GM19452 (cell line): ENCODE measurements at regions not wholly inside any gene's neighbourhood (a gene's known extent, or its start where the extent isn't known, plus 50 kb on each side); places are given as distances from the start of the nearest gene placed in this dataset.
"Not testable (repeated sequence)": the region's sequence is repeated elsewhere in the genome, so short reads cannot be mapped to it uniquely, and the experiment has no call there.

ENCODE experiments used
- ATAC-seq: cut with Tn5 transposase; IDR thresholded peaks from one replicate; pipeline ENCODE4 v1.9.1; 2021; ENCODE audit not compliant: unreplicated experiment

DNA sequence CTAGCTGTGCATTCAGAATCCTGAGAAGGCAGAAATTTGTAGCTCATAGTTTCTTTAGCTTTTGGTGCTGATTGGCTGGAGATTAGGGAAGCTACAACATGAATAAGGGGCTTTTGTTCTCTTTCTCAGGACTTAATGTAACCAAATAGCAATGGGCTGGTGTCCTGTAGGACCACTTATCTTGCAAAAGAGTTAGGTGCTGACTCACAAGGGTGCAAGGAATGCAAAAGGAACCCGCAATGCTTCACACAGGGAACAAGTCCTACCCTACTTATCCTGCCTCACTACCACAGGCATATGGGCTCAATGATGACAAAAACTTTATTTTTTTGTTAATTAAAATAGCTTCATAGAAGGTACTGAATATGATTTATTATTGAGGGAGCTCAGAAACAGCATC lies 541.5 kb downstream of the AMY1C start:
- no peak for ATAC-seq

DNA sequence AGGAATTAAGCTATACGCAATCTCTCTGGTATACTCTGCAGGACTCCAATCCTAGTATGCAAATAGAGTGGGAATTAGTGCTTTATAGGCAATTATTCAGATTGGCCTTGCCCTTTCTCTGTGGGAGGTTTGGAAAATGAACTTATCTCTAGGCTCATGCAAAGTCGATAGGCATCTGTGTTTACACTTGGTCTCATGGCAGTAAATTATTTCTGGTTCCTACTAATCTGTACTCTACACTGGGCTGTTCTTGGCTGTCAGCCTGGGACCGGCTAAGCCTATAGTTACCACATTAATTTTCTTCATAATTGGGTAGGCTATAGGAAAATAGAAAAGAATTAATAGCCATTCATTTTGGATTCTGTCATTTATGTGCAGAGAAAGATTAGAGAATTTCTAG lies 544.6 kb downstream of the AMY1C start:
- ATAC-seq, result no peak

- ATAC-seq, result no peak
Measured at GRCh38 chr1:104295511-104295910, 545.8 kb downstream of the AMY1C start.

DNA sequence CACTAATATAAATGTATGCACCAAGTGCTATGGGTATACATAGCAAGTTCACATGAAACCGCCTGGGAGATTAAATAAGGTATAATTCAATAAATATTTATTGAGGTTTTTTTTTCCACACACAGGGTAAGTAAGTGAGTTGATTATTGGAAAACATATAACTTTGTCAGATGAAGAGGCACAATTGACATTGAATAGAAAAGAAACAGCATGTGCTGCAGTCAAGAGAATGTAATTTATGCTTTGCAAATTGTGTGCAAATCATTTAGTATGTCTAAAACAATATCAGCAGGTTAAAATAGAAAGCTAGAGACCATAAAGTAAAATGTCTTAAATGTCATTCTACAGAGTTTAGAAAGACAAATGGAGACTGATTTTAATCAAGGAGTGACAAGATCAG lies 560.0 kb downstream of the AMY1C start:
- ATAC-seq, result no peak

- ATAC-seq, result no peak
Measured at GRCh38 chr1:104315823-104316222, 566.1 kb downstream of the AMY1C start.

DNA sequence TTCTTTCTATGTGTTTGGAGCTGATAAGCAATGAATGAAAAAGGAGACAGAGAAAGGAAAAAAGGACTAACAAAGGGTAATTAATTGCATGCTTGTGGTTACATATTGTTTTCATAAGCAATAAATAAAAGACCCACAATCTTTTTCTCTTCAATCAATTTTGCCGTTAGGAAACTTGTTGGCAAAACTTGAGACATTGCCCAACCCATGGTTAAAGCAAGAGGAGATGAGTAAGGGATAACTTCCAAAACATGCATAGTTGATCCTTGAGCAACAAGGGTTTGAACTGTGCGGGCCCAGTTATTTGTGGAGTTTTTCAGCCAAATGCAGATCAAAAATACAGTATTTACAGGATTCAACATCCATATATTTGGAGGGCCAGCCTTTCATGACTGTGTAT lies 572.4 kb downstream of the AMY1C start:
- no peak for ATAC-seq

- no peak for ATAC-seq
Measured at GRCh38 chr1:104329278-104329677, 579.6 kb downstream of the AMY1C start.

DNA sequence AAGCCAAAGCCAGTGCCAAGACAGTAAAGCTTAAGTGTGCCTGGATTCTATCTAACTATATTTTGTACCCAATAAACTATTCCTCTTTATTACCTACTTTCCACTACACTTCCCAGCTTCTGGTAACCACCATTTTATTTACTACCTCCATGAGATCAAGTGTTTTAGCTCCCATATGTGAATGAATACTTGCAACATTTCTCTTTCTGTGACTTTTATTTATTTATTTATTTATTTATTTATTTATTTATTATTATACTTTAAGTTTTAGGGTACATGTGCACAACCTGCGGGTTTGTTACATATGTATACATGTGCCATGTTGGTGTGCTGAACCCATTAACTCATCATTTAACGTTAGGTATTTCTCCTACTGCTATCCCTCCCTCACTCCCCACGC lies 582.1 kb downstream of the AMY1C start:
- ATAC-seq, result no peak

GRCh38 chr1:104337927-104338326 lies 588.2 kb downstream of the AMY1C start:
- not testable (repeated sequence) for ATAC-seq

DNA sequence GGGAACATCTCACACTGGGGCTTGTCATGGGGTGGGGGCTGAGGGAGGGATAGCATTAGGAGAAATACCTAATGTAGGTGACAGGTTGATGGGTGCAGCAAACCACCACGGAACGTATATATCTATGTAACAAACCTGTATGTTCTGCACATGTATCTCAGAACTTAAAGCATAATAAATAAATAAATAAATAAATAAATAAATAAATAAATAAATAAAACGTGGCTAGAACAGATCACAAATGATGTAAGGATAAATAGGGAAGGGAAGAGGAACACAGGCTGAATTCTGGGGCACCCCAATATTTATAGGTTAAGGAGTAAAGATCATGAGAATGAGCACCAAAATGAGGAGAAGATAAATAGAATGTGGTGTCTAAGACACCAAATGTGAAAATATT lies 592.2 kb downstream of the AMY1C start:
- no peak for ATAC-seq

DNA sequence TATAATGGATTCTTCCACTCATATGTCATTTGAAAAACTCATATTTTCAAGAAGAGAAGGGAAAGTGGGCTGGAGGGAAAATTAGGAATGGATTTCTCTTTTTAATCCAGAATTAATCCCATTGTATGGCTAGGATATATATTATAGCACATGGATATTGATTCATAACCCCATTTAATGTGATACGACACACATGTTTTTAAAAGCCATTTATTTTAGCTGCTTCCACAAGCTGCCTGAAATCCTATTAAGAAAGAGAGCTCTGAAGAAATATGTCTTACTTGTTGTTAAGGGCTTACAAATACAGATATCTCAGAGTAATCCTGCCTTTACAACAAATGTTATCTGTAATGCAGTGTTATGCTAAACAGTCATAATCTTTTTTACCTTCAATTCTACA lies 598.6 kb downstream of the AMY1C start:
- no peak for ATAC-seq

DNA sequence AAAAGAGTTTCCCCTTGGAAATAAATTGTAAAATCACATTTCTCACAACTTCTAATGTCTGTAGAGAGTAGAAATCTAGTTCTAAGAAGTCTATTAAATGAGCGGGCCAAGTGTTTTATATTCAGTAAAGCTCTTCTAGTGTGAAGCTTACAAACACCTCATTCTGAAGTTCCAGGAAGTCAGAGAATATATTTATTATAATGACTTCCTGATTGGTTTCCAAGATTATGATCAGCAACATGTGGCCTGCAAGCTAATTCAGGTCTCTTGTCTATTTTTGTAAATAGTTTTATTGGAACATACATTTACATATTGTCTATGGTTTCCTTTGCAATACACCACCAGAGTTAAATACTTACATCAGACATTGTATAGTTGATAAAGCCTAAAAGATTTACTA lies 603.9 kb downstream of the AMY1C start:
- ATAC-seq, result no peak

DNA sequence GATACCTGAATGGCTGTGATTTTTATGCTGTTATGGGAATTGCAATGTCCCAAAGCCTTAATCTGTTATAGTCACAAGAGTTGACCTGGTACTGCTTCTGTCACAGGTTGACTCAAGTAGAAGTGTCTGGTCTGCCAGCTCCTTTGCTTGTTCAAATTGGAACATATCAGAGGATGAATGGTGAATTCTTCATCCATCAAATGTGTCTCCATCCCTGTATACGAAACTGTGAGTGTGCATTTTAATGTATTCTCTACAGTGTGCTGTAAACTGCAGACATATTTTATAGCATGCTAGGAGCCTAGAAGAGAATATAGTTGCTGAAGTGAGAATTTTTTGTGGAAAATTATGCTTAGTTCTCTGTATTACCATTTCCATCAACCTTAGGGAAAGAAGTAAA lies 608.4 kb downstream of the AMY1C start:
- no peak for ATAC-seq

DNA sequence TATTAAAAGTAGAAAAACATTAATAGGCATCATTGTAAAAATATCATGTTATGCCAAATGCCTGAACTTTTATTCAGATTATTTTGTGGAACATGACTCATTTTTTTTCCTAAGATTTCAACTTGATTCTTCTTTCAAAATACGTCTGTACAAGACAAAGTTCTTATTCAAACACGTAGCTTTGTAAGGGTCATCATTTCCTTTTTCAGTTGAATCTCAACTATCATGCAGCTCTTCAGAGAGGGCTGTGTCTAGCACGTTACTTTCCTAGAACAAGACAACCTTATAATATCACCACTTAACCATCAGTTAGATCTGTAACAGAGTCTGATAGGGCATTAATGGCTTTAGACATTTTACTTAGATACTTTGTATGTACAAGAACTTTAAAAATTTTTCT lies 608.9 kb downstream of the AMY1C start:
- no peak for ATAC-seq

- no peak for ATAC-seq
Measured at GRCh38 chr1:104378414-104378813, 628.7 kb downstream of the AMY1C start.

- no peak for ATAC-seq
Measured at GRCh38 chr1:104380003-104380402, 630.3 kb downstream of the AMY1C start.

GRCh38 chr1:104387716-104388508 lies 638.2 kb downstream of the AMY1C start:
- no peak for ATAC-seq

DNA sequence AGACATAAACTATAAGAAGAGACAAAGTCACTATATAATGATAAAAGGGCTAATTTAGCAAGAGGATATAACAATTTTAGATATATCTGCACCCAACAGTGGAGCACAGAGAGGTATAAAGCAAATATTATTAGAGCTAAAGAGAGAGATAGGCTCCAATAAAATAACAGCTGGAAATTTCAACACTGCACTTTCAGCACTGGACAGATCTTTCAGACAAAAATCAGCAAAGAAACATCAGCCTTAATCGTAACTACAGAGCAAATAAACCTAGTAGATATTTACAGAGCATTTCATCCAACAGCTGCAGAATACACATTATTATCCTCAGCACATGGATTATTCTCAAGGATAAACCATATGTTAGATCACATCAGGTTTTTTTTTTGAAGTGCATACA lies 642.9 kb downstream of the AMY1C start:
- ATAC-seq, result no peak

- ATAC-seq, result no peak
Measured at GRCh38 chr1:104402178-104402577, 652.5 kb downstream of the AMY1C start.

DNA sequence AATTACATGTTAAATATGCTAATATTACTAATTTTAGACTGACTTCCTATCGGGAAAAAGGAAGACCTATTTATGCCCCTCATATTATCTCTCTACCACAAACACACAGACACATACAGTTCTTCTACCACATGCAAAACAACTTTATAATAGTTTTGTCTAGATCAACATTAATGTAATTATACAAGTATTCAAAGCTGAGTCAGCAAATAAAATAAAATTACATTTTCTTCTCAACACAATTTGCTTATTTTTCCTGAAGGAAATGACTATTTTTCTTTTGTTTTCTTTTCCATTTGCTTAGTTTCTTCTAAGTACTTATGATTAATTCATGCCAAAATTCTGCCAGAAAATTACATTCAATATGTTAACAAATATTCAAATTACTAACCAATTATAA lies 654.2 kb downstream of the AMY1C start:
- ATAC-seq, result no peak

GRCh38 chr1:104406728-104407127 lies 657.0 kb downstream of the AMY1C start:
- ATAC-seq, result no peak

DNA sequence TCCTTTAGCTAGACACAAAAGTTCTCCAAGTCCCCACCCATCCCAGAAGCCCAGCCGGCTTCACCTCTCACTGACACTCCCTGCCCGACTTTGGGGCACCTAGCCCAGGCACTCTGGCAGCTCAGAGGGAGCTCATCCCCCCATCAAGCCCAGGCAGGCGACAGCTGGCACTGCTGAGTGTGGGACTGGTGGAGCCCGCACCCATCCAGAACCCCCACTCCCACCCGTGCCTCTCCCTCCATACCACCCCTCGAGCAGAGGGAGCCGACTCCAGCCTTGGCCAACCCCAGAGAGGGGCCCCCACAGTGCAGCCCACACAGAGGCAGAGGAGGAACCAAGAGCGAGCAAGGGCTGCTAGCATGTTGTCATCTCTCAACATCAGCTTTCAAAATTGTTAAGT lies 658.6 kb downstream of the AMY1C start:
- no peak for ATAC-seq

DNA sequence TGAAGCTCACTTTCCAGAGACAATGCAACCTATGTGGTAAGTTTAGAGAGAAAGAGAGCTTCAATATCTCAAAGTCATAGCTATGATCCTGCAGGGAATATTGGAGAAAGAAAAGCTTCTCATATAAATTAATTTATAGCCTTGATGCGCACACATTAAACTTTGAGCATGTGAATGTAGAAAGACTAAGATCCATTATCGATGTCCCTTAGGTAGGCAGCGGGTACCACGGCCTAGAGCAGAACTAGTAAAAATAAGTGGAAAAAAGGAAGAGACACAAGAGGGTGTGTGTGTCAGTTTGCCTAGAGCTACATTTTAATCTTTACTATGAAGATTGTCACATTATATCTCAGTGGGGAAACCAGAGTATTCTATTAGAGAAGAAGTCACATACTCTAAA lies 685.6 kb downstream of the AMY1C start:
- ATAC-seq, result no peak
